ENCODE measurements at regions not wholly inside any gene's neighbourhood (a gene's known extent, or its start where the extent isn't known, plus 50 kb on each side); places are given as distances from the start of the nearest gene placed in this dataset.

DNA sequence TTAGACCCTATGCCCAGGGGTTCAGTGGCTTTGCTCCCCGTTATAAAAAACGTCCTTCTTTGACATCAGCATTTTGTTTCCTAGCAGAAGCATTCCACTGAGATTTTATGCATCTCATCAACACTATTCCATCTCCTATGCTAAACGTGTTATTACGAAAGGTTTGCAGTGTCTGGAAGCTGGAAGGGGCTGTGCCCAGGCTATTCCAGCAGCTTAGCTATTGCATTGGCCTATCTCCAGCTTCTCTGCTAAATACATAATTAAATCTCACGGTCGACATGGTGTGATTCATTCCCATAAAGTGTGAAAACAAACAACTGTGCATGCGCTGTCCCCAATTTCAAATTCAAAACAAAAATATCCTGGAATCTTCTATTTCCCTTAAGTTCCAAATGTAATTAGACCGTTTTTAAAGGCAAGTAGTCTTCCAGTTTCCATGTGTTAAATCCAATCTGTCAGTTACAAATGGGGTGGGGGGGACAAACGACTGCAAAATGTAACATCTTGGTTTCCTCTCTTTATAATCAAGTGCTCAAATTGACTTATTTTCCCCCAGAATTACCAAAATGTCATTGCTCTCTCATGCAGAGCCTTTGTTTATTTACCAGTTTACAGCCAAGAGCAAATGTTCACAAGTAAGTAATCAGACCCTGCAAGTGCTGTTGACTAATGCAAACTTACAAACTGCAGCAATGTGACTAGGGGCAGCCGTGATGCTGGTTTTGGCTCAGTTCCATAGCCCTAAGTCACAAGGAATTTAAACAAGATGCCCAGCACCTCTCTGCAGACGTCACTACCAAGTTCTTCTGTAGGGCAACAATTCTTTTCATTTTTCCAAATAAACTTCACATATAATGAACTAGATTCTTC lies 212.3 kb upstream of the RORB start:
- H3K4me3 ChIP-seq (replicated peaks in 1 of 3; ENCODE audit: insufficient read depth in 1 of 3, low read depth in 1 of 3, low read length in 3 of 3) = no peak overlapping the region
- H2AFZ ChIP-seq (ENCODE audit: low read depth, low read length) = no peak overlapping the region
- no peak overlapping the region for H3K4me2 ChIP-seq (ENCODE audit: insufficient read depth, low read length)
- H3K9ac ChIP-seq (replicated peaks; ENCODE audit: extremely low read depth, insufficient read depth, low read length) = no peak overlapping the region
- no peaks in the 10 kb centered on the region for H4K20me1 ChIP-seq (replicated peaks; ENCODE audit: control insufficient read depth, extremely low read depth, insufficient read depth, low read length)
- ChIA-PET CTCF (no interaction called here), POLR2A (no interaction called here)
- no peak for TF ChIP-seq GATA2 (IDR thresholded peaks at IDR 0.05; ENCODE audit: insufficient read depth, insufficient read length, low read depth, low read length)
- no peak for TF ChIP-seq POLR2AphosphoS5 (IDR thresholded peaks at IDR 0.05; ENCODE audit: insufficient read depth, low read depth, low read length)
- no peak for TF ChIP-seq FOS (IDR thresholded peaks at IDR 0.05; ENCODE audit: borderline replicate concordance, insufficient read depth, low read length)
- no peak for TF ChIP-seq POLR2A (IDR thresholded peaks at IDR 0.05; ENCODE audit: low read depth, low read length)
- no peak for TF ChIP-seq JUN (IDR thresholded peaks at IDR 0.05; ENCODE audit: borderline replicate concordance, insufficient read depth, insufficient read length, low read depth)
- TF ChIP-seq EZH2 (IDR thresholded peaks at IDR 0.05; ENCODE audit: borderline replicate concordance, low read depth, low read length, severe bottlenecking) = no peak
- TF ChIP-seq, protein P1, sequence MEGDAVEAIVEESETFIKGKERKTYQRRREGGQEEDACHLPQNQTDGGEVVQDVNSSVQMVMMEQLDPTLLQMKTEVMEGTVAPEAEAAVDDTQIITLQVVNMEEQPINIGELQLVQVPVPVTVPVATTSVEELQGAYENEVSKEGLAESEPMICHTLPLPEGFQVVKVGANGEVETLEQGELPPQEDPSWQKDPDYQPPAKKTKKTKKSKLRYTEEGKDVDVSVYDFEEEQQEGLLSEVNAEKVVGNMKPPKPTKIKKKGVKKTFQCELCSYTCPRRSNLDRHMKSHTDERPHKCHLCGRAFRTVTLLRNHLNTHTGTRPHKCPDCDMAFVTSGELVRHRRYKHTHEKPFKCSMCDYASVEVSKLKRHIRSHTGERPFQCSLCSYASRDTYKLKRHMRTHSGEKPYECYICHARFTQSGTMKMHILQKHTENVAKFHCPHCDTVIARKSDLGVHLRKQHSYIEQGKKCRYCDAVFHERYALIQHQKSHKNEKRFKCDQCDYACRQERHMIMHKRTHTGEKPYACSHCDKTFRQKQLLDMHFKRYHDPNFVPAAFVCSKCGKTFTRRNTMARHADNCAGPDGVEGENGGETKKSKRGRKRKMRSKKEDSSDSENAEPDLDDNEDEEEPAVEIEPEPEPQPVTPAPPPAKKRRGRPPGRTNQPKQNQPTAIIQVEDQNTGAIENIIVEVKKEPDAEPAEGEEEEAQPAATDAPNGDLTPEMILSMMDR (IDR thresholded peaks at IDR 0.05; ENCODE audit: extremely low read depth in 1 of 2, insufficient read depth in 1 of 2, low read depth in 1 of 2, low read length in 2 of 2) = no peak
- TF ChIP-seq, protein P2, sequence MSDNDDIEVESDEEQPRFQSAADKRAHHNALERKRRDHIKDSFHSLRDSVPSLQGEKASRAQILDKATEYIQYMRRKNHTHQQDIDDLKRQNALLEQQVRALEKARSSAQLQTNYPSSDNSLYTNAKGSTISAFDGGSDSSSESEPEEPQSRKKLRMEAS (IDR thresholded peaks at IDR 0.05; ENCODE audit: insufficient read depth, insufficient read length) = no peak
- TF ChIP-seq MYC (IDR thresholded peaks at IDR 0.05; ENCODE audit: low read depth, low read length) = no peak
- no peaks in the 10 kb centered on the region for H3K4me1 ChIP-seq (ENCODE audit: control insufficient read depth, extremely low read depth, insufficient read depth, low read length)
- intact Hi-C loops (cut with micrococcal nuclease) (no loop called here), dilution Hi-C loops (cut with MboI; ENCODE audit: extremely low pct_ligation_motif_present, low sequenced_read_pairs) (no loop called here)
- no peaks in the 10 kb centered on the region for H3K27me3 ChIP-seq (ENCODE audit: control insufficient read depth in 2 of 2, insufficient read depth in 2 of 2, low read length in 2 of 2)
- DNase-seq (ENCODE audit: low read depth, low spot score) (no peak), FAIRE-seq (no peak)
- no TSS peak for BruUV-seq (replicated peaks)
- no peak overlapping the region for H3K27ac ChIP-seq (ENCODE audit: insufficient read depth, low read depth, low read length)
- H3K9me3 ChIP-seq (replicated peaks; ENCODE audit: control insufficient read depth, insufficient read depth, low read length) = no peaks in the 10 kb centered on the region
- no peaks in the 10 kb centered on the region for H3K9me1 ChIP-seq (replicated peaks; ENCODE audit: control insufficient read depth, extremely low read depth, insufficient read depth, low read length)
- no peaks in the 10 kb centered on the region for H3K36me3 ChIP-seq (ENCODE audit: control insufficient read depth in 2 of 2, extremely low read depth in 1 of 2, insufficient read depth in 2 of 2, low read length in 2 of 2)
- H3K79me2 ChIP-seq (ENCODE audit: control insufficient read depth, insufficient read depth, low read length) = no peaks in the 10 kb centered on the region

Data from endothelial cell of umbilical vein (primary cell).